GM18502 (cell line): ENCODE measurements at regions not wholly inside any gene's neighbourhood (a gene's known extent, or its start where the extent isn't known, plus 50 kb on each side); places are given as distances from the start of the nearest gene placed in this dataset.
"Not testable (repeated sequence)": the region's sequence is repeated elsewhere in the genome, so short reads cannot be mapped to it uniquely, and the experiment has no call there.

ENCODE experiments used
- ATAC-seq: cut with Tn5 transposase; IDR thresholded peaks from one replicate; pipeline ENCODE4 v1.9.1; 2021; ENCODE audit warnings: mild to moderate bottlenecking; ENCODE audit not compliant: unreplicated experiment, poor library complexity

- no peak for ATAC-seq
These were observed 302.5 kb upstream of the AMIGO2 start for GRCh38 chr12:47382305-47382704.

- no peak for ATAC-seq
These were observed 299.1 kb upstream of the AMIGO2 start for GRCh38 chr12:47378907-47379306.

GRCh38 chr12:47378222-47378582 lies 298.4 kb upstream of the AMIGO2 start:
- no peak for ATAC-seq

GRCh38 chr12:47377414-47378221 lies 297.9 kb upstream of the AMIGO2 start:
- ATAC-seq, result no peak

- no peak for ATAC-seq
These were observed 297.2 kb upstream of the AMIGO2 start for GRCh38 chr12:47376927-47377326.

GRCh38 chr12:47373554-47374150 lies 293.9 kb upstream of the AMIGO2 start:
- no peak for ATAC-seq

- ATAC-seq, result no peak
These were observed 290.7 kb upstream of the AMIGO2 start for GRCh38 chr12:47370421-47370820.

GRCh38 chr12:47369085-47369484 lies 289.3 kb upstream of the AMIGO2 start:
- ATAC-seq, result no peak

- ATAC-seq, result peak; percentile 49
These were observed 288.3 kb upstream of the AMIGO2 start for GRCh38 chr12:47367912-47368537.

- no peak for ATAC-seq
These were observed 286.8 kb upstream of the AMIGO2 start for GRCh38 chr12:47366579-47366978.

- ATAC-seq, result no peak
These were observed 286.4 kb upstream of the AMIGO2 start for GRCh38 chr12:47366157-47366556.

- ATAC-seq, result not testable (repeated sequence)
These were observed 285.8 kb upstream of the AMIGO2 start for GRCh38 chr12:47365443-47366076.

- no peak for ATAC-seq
These were observed 284.5 kb upstream of the AMIGO2 start for GRCh38 chr12:47364261-47364660.

- no peak for ATAC-seq
These were observed 282.5 kb upstream of the AMIGO2 start for GRCh38 chr12:47362126-47362705.

GRCh38 chr12:47361389-47362021 lies 281.7 kb upstream of the AMIGO2 start:
- ATAC-seq, result peak; percentile 87

- ATAC-seq, result peak; percentile 27
These were observed 281.1 kb upstream of the AMIGO2 start for GRCh38 chr12:47360771-47361388.

- no peak for ATAC-seq
These were observed 280.3 kb upstream of the AMIGO2 start for GRCh38 chr12:47360093-47360480.

GRCh38 chr12:47359310-47360092 lies 279.7 kb upstream of the AMIGO2 start:
- ATAC-seq, result no peak

GRCh38 chr12:47357006-47357405 lies 277.2 kb upstream of the AMIGO2 start:
- ATAC-seq, result not testable (repeated sequence)
